ENCODE measurements at regions not wholly inside any gene's neighbourhood (a gene's known extent, or its start where the extent isn't known, plus 50 kb on each side); places are given as distances from the start of the nearest gene placed in this dataset.

GRCh38 chr3:43958005-43958770 lies 267.4 kb downstream of the ABHD5 start:
- ATAC-seq = peak; percentile 14; the same call in 2 of the 3 replicates
- peaks cover 4% of the 10 kb centered on the region for H3K27me3 Mint-ChIP-seq (ENCODE audit: insufficient read depth, low read depth, poor library complexity)
- H3K4me3 Mint-ChIP-seq = no peak overlapping the region

More at GRCh38 chr3:43958005-43958770, 267.4 kb downstream of the ABHD5 start:
- Histone ChIP-seq H3K4me1 (ENCODE audit: insufficient read depth) (peaks cover 26% of the 10 kb centered on the region), H3K27ac (ENCODE audit: low read depth) (no peak overlapping the region), H4K20me1 (replicated peaks; ENCODE audit: insufficient read depth) (no peaks in the 10 kb centered on the region), H2AFZ (peak overlapping the region; percentile 87), H3K79me2 (replicated peaks; ENCODE audit: insufficient read depth) (no peaks in the 10 kb centered on the region), H3K36me3 (ENCODE audit: insufficient read depth) (no peaks in the 10 kb centered on the region), H3F3A (replicated peaks; ENCODE audit: low read depth) (no peaks in the 10 kb centered on the region), H3K9me2 (ENCODE audit: insufficient read depth) (0 out of 2 replicates have a peak, but pooled peaks cover 4% of the 10 kb centered on the region), H3K4me2 (no peak overlapping the region), H3K4me3 (no peak overlapping the region), H3K27me3 (ENCODE audit: insufficient read depth) (no peaks in the 10 kb centered on the region)
- TF ChIP-seq STAT1 (IDR thresholded peaks at IDR 0.05; ENCODE audit: unreplicated experiment) (no peak), JUNB (IDR thresholded peaks at IDR 0.05; ENCODE audit: unreplicated experiment) (no peak), ETS1 (IDR thresholded peaks at IDR 0.05) (no peak), NANOG (IDR thresholded peaks at IDR 0.05; ENCODE audit: borderline replicate concordance) (no peak), CTCF (conservative IDR thresholded peaks at IDR 0.05; ENCODE audit: low read depth in 2 of 2) (no peak), EZH2phosphoT487 (IDR thresholded peaks at IDR 0.05; ENCODE audit: unreplicated experiment) (no peak), EZH2 (IDR thresholded peaks at IDR 0.05; ENCODE audit: low read depth, unreplicated experiment) (no peak), POLR2AphosphoS5 (IDR thresholded peaks at IDR 0.05; ENCODE audit: low read depth) (no peak), ZNF331 (CRISPR knock-in tag; IDR thresholded peaks at IDR 0.05; ENCODE audit: low read depth) (no peak), REST (IDR thresholded peaks at IDR 0.05; ENCODE audit: unreplicated experiment) (no peak), CREB1 (CRISPR knock-in tag; IDR thresholded peaks at IDR 0.05; ENCODE audit: low read depth) (no peak), ZNF462 (CRISPR knock-in tag; IDR thresholded peaks at IDR 0.05) (no peak), ZNF114 (CRISPR knock-in tag; IDR thresholded peaks at IDR 0.05) (no peak)
- H3K27ac Mint-ChIP-seq = no peak overlapping the region
- no peaks in the 10 kb centered on the region for H3K36me3 Mint-ChIP-seq (ENCODE audit: low read depth)
- peaks cover 39% of the 10 kb centered on the region for H3K4me1 Mint-ChIP-seq
- no peak for DNase-seq (ENCODE audit: low spot score)
- H3K9me3 Mint-ChIP-seq = no peaks in the 10 kb centered on the region; the same call in 2 of the 3 replicates
